Transverse colon (tissue), 4 donors: ENCODE measurements at regions not wholly inside any gene's neighbourhood (a gene's known extent, or its start where the extent isn't known, plus 50 kb on each side); places are given as distances from the start of the nearest gene placed in this dataset.

ENCODE experiments used
- CTCF ChIP-seq, 5 experiments: fragments of 200-600 bp in 3 of 5; fragments of 450-650 bp in 2 of 5; sonication (generic) in 3 of 5; IDR thresholded peaks; 1 replicate in 2 of 5; 2 replicates in 3 of 5; pipeline ENCODE4 v1.5.1; 2016 to 2017; ENCODE audit warnings: antibody characterized with exemption in 5 of 5, inconsistent platforms in 3 of 5, mild to moderate bottlenecking in 2 of 5, moderate library complexity in 1 of 5
- POLR2A ChIP-seq: fragments of 450-650 bp; IDR thresholded peaks from one replicate; pipeline ENCODE4 v1.6.1; 2016; ENCODE audit warnings: antibody characterized with exemption, mild to moderate bottlenecking, moderate library complexity
- POLR2AphosphoS5 ChIP-seq, 3 donors: sonication (generic); formaldehyde crosslinking; IDR thresholded peaks; one replicate each; pipeline ENCODE4 v1.6.1; 2016; ENCODE audit warnings: antibody characterized with exemption in 3 of 3

GRCh38 chr1:232505884-232506283, 124.0 kb downstream of the SIPA1L2 start:
- no peak for TF ChIP-seq POLR2AphosphoS5 (IDR thresholded peaks at IDR 0.05)
- no peak for TF ChIP-seq CTCF (IDR thresholded peaks at IDR 0.05)
- no peak for TF ChIP-seq POLR2A
